GM12864 (cell line): ENCODE measurements at regions not wholly inside any gene's neighbourhood (a gene's known extent, or its start where the extent isn't known, plus 50 kb on each side); places are given as distances from the start of the nearest gene placed in this dataset.
"Not testable (repeated sequence)": the region's sequence is repeated elsewhere in the genome, so short reads cannot be mapped to it uniquely, and the experiment has no call there.

Experiments used
- DNase-seq: peaks from one replicate; pipeline ENCODE4 v3.0.0-alpha.2; 2011; ENCODE audit warnings: low read depth
- H3K4me3 ChIP-seq: 2 replicates; pipeline ENCODE4 v1.5.1; 2011; ENCODE audit warnings: mild to moderate bottlenecking, low read depth, low read length, control low read depth
- CTCF ChIP-seq: IDR thresholded peaks from 2 replicates; pipeline ENCODE4 v1.5.1; 2011; ENCODE audit warnings: low read depth, mild to moderate bottlenecking, moderate library complexity, low read length, control low read depth, inconsistent platforms; ENCODE audit errors: missing control alignments

GRCh38 chr2:7649461-7650228, 732.4 kb downstream of the RNF144A start:
- TF ChIP-seq CTCF: no peak

DNA sequence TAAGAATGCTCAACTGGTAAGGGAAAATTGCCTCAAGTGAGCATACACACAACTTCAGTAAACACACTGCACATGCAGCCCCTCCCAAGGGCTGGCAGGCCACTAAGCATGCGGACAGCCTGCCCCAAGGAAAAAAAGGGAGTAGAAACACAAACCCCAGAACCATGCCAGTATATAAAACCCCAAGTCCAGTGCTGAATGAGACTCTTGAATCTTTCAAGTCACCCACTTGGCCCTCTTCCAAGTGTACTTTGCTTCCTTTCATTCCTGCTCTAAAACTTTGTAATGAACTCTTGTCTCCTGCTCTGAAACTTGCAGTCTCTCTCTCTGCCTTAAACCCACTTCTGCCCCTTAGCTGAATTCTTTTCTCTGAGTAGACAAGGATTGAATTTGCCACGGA, 736.4 kb downstream of the RNF144A start:
- no peak for DNase-seq
- no peak overlapping the region for H3K4me3 ChIP-seq
- no peak for TF ChIP-seq CTCF

More at GRCh38 chr2:7649461-7650228, 732.4 kb downstream of the RNF144A start:
- no peak overlapping the region for H3K4me3 ChIP-seq
- no peak for DNase-seq

- no peak for TF ChIP-seq CTCF
- no peak overlapping the region for H3K4me3 ChIP-seq
- DNase-seq: no peak
Observed at GRCh38 chr2:7655629-7656028, 738.4 kb downstream of the RNF144A start.

- DNase-seq: not testable (repeated sequence)
Observed at GRCh38 chr2:7657526-7657925, 740.3 kb downstream of the RNF144A start.

GRCh38 chr2:7658486-7658885, 741.3 kb downstream of the RNF144A start:
- no peak for DNase-seq
- no peak overlapping the region for H3K4me3 ChIP-seq
- no peak for TF ChIP-seq CTCF

More at GRCh38 chr2:7657526-7657925, 740.3 kb downstream of the RNF144A start:
- H3K4me3 ChIP-seq: not testable (repeated sequence)

DNA sequence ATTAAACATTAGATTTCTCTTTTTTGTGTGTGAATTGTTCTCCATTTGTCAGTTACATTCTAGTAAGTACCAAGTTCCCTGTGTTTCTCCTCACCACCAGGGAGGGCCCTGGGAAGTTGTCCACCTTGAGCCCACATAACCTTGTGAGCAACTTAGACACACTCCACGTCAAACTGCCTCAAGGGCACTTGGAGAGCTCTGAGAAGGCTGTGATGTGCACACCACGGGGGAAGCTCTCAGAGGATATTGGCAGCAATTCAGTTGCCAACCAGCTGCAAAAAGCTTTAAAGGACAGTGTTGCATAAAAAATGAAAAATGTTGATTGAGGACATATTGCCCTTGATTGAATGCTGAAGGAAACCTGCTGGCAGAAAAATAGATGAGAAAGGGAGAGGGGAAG, 743.6 kb downstream of the RNF144A start:
- DNase-seq: no peak
- H3K4me3 ChIP-seq: no peak overlapping the region
- no peak for TF ChIP-seq CTCF

GRCh38 chr2:7661502-7661901, 744.3 kb downstream of the RNF144A start:
- no peak for TF ChIP-seq CTCF
- H3K4me3 ChIP-seq: no peak overlapping the region
- no peak for DNase-seq
